ENCODE measurements at regions not wholly inside any gene's neighbourhood (a gene's known extent, or its start where the extent isn't known, plus 50 kb on each side); places are given as distances from the start of the nearest gene placed in this dataset.

DNA sequence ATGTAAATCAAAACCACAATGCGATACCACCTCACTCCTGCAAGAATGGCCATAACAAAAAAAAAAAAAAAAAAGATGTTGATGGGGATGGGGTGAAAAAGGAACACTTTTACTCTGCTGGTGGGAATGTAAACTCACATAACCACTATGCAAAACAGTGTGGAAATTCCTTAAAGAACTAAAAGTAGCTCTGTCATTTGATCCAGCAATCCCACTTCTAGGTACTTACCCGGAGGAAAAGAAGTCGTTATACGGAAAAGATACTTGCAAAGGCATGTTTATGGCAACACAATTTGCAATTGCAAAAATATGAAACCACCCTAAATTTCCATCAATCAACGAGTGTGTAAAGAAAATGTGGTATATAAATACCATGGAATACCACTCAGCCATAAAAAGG is 205.0 kb downstream of the TENT4A start:
- TF ChIP-seq, protein P1, sequence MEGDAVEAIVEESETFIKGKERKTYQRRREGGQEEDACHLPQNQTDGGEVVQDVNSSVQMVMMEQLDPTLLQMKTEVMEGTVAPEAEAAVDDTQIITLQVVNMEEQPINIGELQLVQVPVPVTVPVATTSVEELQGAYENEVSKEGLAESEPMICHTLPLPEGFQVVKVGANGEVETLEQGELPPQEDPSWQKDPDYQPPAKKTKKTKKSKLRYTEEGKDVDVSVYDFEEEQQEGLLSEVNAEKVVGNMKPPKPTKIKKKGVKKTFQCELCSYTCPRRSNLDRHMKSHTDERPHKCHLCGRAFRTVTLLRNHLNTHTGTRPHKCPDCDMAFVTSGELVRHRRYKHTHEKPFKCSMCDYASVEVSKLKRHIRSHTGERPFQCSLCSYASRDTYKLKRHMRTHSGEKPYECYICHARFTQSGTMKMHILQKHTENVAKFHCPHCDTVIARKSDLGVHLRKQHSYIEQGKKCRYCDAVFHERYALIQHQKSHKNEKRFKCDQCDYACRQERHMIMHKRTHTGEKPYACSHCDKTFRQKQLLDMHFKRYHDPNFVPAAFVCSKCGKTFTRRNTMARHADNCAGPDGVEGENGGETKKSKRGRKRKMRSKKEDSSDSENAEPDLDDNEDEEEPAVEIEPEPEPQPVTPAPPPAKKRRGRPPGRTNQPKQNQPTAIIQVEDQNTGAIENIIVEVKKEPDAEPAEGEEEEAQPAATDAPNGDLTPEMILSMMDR (IDR thresholded peaks at IDR 0.05), result no peak
- no peak for TF ChIP-seq POLR2A (IDR thresholded peaks at IDR 0.05)

Measured in esophagus squamous epithelium (tissue), 4 donors.